GM19438 (cell line): ENCODE measurements at regions not wholly inside any gene's neighbourhood (a gene's known extent, or its start where the extent isn't known, plus 50 kb on each side); places are given as distances from the start of the nearest gene placed in this dataset.

ENCODE experiments used
- ATAC-seq: cut with Tn5 transposase; IDR thresholded peaks from one replicate; pipeline ENCODE4 v1.9.1; 2021; ENCODE audit warnings: low read depth; ENCODE audit not compliant: unreplicated experiment

DNA sequence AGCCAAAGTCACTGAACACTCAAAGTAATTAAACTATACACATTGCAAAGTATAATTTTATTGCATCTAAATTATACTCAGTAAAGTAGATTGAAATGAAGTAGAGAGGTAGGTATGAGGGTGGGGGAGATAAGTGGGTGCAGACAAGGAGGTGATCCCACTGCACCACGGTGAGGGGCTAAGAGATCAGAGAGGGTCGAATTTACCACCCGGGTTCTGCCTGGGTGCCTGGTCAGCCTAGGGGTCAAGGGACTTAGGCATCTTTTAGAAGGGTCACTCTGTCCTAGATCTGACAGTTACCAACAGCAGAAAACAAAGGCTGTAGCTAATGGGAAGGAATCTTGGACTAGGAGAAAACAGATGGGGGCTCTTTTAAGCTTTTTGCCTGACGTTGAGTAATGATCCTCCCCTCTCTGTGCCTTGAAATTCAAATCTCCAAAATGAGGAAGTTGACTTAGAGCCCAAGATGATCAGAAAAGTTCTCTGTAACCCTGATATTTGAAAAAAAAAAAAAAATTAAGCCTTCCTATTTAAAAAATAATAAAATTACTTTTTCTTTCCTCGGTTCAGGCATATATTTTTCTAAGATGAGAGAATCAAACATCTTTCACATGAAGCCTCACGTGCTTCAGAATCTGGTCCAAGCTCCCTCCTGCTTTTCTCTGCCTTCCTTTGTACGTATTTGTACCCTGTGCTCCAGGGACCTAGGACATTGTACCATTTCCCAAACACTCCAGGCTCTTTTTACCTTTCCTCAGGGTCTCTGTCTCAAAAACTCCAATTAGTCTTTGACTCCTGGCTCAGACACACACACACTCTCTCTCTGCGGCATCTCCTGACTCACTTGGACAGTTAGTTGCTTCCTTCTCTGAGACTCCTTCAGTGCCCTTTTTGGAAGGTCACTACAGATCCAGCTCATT lies 353.9 kb downstream of the CYRIA start:
- ATAC-seq = no peak

- ATAC-seq = no peak
Measured at GRCh38 chr2:16308816-16309215, 356.8 kb downstream of the CYRIA start.

DNA sequence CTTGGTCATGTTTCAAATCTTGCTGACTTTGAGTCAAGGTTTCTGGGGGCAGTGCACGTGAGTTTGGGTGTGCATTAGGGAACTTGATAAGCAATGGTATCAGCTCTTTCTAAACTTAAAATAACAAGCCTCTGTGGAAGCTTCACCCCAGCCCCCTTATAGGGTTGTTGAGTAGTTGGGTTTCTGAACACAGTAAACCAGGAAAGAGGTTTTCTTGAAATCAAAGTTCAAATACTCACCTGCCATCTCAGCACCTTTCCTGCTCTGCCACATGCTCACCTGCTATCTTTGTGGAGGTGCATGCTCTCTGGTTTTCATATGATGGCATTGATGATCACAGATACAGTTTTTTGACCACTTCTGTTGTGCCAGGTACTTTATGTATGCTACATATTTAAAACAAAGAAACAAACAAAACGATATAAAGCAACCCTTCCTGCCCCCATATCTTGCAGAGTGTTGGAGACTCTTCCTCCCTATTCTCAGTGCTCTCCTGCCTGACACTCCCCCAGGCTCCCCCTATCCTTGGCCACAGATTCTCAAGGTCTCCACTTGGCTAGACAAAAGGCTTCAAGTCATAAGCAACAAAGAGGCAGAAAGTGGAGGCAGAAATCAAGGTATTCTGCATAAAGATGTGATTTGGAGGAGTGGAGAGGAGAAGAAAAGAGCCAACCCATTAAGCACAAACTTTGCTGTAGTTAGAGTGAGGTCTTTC lies 360.6 kb downstream of the CYRIA start:
- no peak for ATAC-seq

- ATAC-seq = no peak
Measured at GRCh38 chr2:16303761-16304160, 361.9 kb downstream of the CYRIA start.

GRCh38 chr2:16303273-16303577 lies 362.4 kb downstream of the CYRIA start:
- ATAC-seq = no peak

GRCh38 chr2:16302431-16303272 lies 362.3 kb downstream of the MYCN start:
- no peak for ATAC-seq

DNA sequence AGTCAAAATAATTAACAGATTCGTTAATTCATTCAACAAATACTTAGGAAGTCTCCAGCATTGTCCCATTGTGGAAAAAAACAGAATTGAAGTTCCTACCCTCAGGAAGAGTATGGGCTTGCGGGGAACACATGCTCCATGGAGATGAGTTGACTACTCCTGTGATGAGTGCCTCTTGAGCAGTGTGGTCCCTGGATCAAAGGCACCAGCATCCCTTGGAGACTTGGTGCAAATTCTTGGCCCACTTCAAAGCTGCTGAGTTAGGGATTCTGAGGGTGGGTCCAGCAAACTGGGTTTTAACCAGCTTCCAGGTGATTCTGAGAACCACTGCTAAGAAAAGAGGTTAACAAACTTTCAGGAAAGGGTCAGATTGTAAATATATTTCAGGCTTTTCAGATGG lies 361.6 kb downstream of the MYCN start:
- ATAC-seq = no peak

DNA sequence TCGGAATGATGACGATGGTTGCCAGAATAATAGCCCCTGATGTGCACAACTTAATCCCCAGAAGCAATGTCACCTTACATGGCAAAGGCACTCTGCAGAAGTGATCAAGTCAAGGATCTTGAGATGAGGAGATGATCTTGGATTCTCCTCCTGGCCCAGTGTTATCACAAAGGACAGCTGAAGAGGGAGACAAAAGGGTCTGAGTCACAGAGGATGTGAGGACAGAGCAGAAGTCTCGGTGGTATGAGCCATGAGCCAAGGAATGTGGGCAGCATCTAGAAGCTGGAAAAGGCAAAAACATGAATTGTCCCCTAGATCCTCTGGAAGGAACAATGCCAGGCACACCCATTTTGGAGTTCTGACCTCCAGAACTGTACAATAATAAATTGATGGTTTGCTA lies 358.5 kb downstream of the MYCN start:
- no peak for ATAC-seq

DNA sequence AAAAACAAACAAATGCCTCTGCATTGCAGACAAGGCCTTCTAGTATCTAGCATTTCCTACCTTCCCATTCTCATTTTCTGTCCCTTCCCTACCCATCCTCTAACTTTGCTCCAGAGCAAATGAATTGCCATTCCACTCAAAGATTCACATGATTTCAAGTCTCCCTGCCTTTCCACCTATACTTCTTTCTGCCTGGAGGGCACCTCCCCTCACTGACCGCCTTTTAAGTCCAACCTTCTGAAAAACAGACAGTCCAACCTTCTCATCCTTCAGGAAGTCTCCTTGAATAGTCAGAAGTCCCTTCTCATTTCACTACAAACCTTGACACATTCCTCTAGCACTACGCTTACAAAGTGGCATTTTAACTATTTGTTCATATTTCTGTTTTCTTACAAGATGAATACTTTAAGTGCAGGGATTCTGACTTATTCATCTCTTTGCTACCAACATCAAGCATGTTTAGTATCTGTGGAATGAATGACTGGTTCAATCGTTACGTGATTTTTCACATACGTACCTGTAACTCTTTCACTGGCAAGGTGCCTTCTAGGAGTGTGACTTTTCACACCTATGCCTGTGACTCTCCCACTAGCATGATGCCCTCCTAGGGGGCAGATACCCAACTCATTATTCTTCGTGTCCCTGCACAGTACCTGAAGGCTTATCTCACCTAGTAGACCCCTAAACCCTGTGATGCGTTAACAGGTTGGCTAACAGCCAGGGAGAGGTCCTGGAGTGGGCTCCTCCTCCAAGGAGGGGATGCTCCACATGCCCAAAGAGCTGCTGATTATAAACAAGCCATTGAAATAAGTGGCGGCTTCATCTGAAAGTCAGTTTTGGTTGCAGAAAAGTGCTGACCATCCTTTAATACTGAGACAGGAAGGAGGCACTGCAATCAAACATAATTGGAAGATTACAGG lies 356.2 kb downstream of the MYCN start:
- ATAC-seq = no peak

- ATAC-seq = no peak
Measured at GRCh38 chr2:16296038-16296290, 355.6 kb downstream of the MYCN start.

DNA sequence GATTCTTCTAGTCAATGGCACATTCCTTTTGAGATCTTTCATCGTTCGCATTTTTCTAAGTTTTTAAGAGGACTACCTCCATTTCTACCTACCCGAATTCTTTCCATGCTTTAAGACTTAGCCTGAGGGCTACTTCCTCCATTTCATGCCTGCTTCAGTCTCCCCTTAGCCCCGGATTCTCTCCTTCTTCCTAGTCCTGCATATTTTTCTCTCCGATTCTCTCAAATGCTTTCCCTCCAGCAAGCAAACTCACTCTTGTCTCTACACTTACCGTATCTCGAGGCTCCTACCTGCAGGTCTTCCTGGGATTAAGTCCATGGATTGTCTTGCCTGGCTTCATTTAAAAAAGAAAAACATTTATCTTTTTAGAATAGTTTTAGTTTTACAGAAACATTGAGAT lies 354.4 kb downstream of the MYCN start:
- ATAC-seq = no peak

- no peak for ATAC-seq
Measured at GRCh38 chr2:16293871-16294270, 353.5 kb downstream of the MYCN start.

GRCh38 chr2:16293398-16293797 lies 353.0 kb downstream of the MYCN start:
- no peak for ATAC-seq

GRCh38 chr2:16291731-16292550 lies 351.6 kb downstream of the MYCN start:
- no peak for ATAC-seq

- no peak for ATAC-seq
Measured at GRCh38 chr2:16291226-16291625, 350.9 kb downstream of the MYCN start.

DNA sequence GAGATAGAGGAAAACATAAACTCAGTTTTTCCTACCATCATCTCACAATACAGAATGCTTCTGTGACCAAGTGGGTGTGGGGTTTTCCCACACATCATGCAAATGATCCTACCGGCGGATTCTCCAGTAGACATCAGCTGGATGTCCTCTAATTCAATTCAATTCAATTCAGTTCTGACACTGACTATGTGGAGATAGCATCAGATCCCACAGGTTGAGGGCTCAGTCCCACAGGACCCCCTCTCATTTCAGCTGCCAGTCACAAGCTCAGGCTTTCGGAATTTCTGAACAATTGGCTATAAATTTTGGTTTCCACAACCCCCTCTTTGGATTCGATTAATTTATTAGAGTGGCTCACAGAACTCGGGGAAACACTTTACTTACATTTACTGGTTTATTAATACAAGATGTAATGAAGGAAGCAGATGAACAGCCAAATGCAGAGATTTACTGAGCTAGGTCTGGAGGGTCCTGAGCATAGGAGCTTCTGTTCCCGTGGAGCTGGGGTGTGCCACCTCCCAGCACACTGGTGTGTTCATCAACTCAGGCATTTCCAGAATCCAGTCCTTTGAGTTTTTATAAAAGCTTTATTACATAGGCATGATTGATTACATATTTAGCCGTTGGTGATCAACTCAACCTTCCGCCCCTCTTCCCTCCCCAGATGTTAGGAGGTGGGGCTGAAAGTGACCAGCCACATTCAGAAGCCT lies 350.1 kb downstream of the MYCN start:
- no peak for ATAC-seq

DNA sequence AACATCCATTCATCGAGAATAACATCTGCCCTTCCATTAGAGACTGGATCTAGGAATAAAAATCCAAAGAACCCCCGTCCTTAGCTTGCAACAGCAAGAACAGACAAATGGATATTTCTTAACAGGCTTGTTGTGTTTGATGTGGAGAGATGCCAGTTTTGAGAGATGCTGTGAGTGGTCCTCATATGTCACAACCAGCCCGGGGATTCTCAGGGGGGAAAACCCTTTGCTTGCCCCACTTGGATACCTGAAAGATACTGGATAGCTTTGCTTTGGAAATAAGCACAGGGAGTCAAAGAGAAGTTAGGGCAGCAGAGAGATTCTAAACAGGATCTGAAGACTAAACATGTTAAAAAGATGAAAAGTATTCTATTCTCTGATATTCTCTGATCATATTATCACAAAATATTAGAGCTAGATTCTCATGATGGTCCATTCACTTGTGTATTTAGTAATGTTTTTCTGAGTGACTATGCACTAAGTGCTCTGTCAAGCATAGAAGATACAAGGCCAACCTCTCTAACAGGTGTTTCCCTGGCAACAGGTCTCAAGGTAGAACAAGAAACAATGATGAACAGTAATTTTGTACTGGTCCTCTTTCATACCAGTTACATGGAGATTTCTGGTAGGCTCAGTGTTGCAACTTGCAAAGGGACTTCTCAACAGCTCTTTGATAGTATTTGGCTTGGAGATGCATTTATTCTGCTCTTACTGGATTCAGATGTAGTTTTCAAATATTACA lies 348.2 kb downstream of the MYCN start:
- ATAC-seq = no peak

DNA sequence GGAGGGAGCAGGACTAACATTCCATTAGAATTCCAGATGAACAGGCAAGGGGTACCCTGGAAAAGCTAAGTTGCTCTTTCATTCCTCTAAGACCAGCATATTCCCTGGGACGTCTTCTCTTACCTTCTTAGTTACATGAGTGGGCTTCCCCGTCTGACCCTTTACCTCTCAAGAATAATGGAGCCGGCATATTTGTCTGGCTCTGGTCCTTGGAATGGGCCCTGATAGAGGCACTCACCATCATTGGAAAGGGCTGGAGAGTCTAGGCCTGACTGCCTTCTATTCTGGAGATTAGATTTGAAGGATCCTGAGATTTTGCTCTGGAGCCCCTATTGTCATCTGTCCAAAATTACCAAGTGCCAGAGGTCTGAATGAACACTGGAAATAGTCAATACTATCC lies 347.5 kb downstream of the MYCN start:
- no peak for ATAC-seq
